HT1080 (cell line): ENCODE measurements at regions not wholly inside any gene's neighbourhood (a gene's known extent, or its start where the extent isn't known, plus 50 kb on each side); places are given as distances from the start of the nearest gene placed in this dataset.
"Not testable (repeated sequence)": the region's sequence is repeated elsewhere in the genome, so short reads cannot be mapped to it uniquely, and the experiment has no call there.

Experiments used
- DNase-seq: peaks from one replicate; pipeline ENCODE4 v3.0.0-alpha.2; 2015; ENCODE audit warnings: low read depth

GRCh38 chr1:59195151-59195550, 101.7 kb upstream of the FGGY start:
- no peak for DNase-seq

GRCh38 chr1:59198564-59198963, 98.3 kb upstream of the FGGY start:
- no peak for DNase-seq

GRCh38 chr1:59199147-59199546, 97.7 kb upstream of the FGGY start:
- no peak for DNase-seq

GRCh38 chr1:59199719-59200376, 97.0 kb upstream of the FGGY start:
- DNase-seq = no peak

- no peak for DNase-seq
These were observed 95.6 kb upstream of the FGGY start for GRCh38 chr1:59201341-59201740.

- no peak for DNase-seq
These were observed 94.4 kb upstream of the FGGY start for GRCh38 chr1:59202455-59202854.

- no peak for DNase-seq
These were observed 92.9 kb upstream of the FGGY start for GRCh38 chr1:59204001-59204400.

GRCh38 chr1:59206616-59207015, 90.3 kb upstream of the FGGY start:
- not testable (repeated sequence) for DNase-seq

- DNase-seq = not testable (repeated sequence)
These were observed 86.5 kb upstream of the FGGY start for GRCh38 chr1:59210430-59210829.

- DNase-seq = no peak
These were observed 84.2 kb upstream of the FGGY start for GRCh38 chr1:59212706-59213105.

- DNase-seq = no peak
These were observed 82.4 kb upstream of the FGGY start for GRCh38 chr1:59214248-59215208.

- DNase-seq = peak; percentile 18
These were observed 81.1 kb upstream of the FGGY start for GRCh38 chr1:59215766-59216291.

- DNase-seq = not testable (repeated sequence)
These were observed 79.5 kb upstream of the FGGY start for GRCh38 chr1:59217439-59217838.

GRCh38 chr1:59218521-59219236, 78.2 kb upstream of the FGGY start:
- DNase-seq = no peak

- DNase-seq = no peak
These were observed 77.0 kb upstream of the FGGY start for GRCh38 chr1:59219916-59220315.

- DNase-seq = no peak
These were observed 76.5 kb upstream of the FGGY start for GRCh38 chr1:59220356-59220755.

GRCh38 chr1:59223198-59223597, 73.7 kb upstream of the FGGY start:
- no peak for DNase-seq

- DNase-seq = no peak
These were observed 72.8 kb upstream of the FGGY start for GRCh38 chr1:59223989-59224634.

GRCh38 chr1:59225594-59226316, 71.1 kb upstream of the FGGY start:
- DNase-seq = no peak

GRCh38 chr1:59229138-59229537, 67.8 kb upstream of the FGGY start:
- no peak for DNase-seq

- no peak for DNase-seq
These were observed 66.3 kb upstream of the FGGY start for GRCh38 chr1:59230622-59231021.
